OCI-LY7 (cell line): ENCODE measurements at regions not wholly inside any gene's neighbourhood (a gene's known extent, or its start where the extent isn't known, plus 50 kb on each side); places are given as distances from the start of the nearest gene placed in this dataset.

Source experiments
- CTCF ChIP-seq: fragments of 200-600 bp; sonication (generic); conservative IDR thresholded peaks from 2 replicates; pipeline ENCODE4 v1.5.1; 2014; ENCODE audit warnings: mild to moderate bottlenecking, antibody characterized with exemption, low read length, moderate library complexity, mixed read lengths
- EZH2phosphoT487 ChIP-seq: fragments of 200-600 bp; sonication (generic); IDR thresholded peaks from 2 replicates; pipeline ENCODE4 v1.6.1; 2018; ENCODE audit warnings: low read depth, borderline replicate concordance, mild to moderate bottlenecking, mixed run types, antibody characterized with exemption, low read length, moderate library complexity, mixed read lengths

- no peak for TF ChIP-seq CTCF
- TF ChIP-seq EZH2phosphoT487 = no peak
Measured at GRCh38 chr18:67590571-67591141, 74.1 kb upstream of the DSEL start.
